H9 (cell line): ENCODE measurements at regions not wholly inside any gene's neighbourhood (a gene's known extent, or its start where the extent isn't known, plus 50 kb on each side); places are given as distances from the start of the nearest gene placed in this dataset.
"Not testable (repeated sequence)": the region's sequence is repeated elsewhere in the genome, so short reads cannot be mapped to it uniquely, and the experiment has no call there.

Experiments
- DNase-seq: peaks from one replicate; pipeline ENCODE4 v3.0.0-alpha.2; 2017
- H2AFZ ChIP-seq: one replicate; pipeline ENCODE4 v1.6.1; 2013; ENCODE audit warnings: mild to moderate bottlenecking, low read length, control low read depth, moderate library complexity
- H2AK5ac ChIP-seq: 2 replicates; pipeline ENCODE4 v1.6.1; 2013; ENCODE audit warnings: low read length, control low read depth, mixed read lengths; ENCODE audit not compliant: insufficient read length
- H2BK120ac ChIP-seq: one replicate; pipeline ENCODE4 v1.6.1; 2013; ENCODE audit warnings: low read depth, mild to moderate bottlenecking, low read length, control low read depth, inconsistent platforms; ENCODE audit not compliant: poor library complexity, severe bottlenecking
- H2BK12ac ChIP-seq: 2 replicates; pipeline ENCODE4 v1.6.1; 2013; ENCODE audit warnings: low read length, control low read depth, mixed read lengths, low read depth; ENCODE audit not compliant: insufficient read length
- H2BK15ac ChIP-seq: 2 replicates; pipeline ENCODE4 v1.6.1; 2013; ENCODE audit warnings: low read depth, low read length, control low read depth
- H2BK20ac ChIP-seq: one replicate; pipeline ENCODE4 v1.6.1; 2013; ENCODE audit warnings: low read depth, mild to moderate bottlenecking, low read length, control low read depth, inconsistent platforms; ENCODE audit not compliant: poor library complexity, severe bottlenecking
- H2BK5ac ChIP-seq: 2 replicates; pipeline ENCODE4 v1.6.1; 2013; ENCODE audit warnings: low read length, control low read depth, mixed read lengths; ENCODE audit not compliant: insufficient read length
- H3K14ac ChIP-seq: 2 replicates; pipeline ENCODE4 v1.6.1; 2013; ENCODE audit warnings: low read length, control low read depth; ENCODE audit not compliant: insufficient read depth
- H3K18ac ChIP-seq: 2 replicates; pipeline ENCODE4 v1.6.1; 2013; ENCODE audit warnings: low read depth, mild to moderate bottlenecking, mixed read lengths, low read length, control low read depth; ENCODE audit not compliant: insufficient read length
- H3K23ac ChIP-seq: 2 replicates; pipeline ENCODE4 v1.6.1; 2013; ENCODE audit warnings: low read length, control low read depth, mixed read lengths, low read depth; ENCODE audit not compliant: insufficient read length
- H3K23me2 ChIP-seq: 2 replicates; pipeline ENCODE4 v1.6.1; 2013; ENCODE audit warnings: low read depth, mild to moderate bottlenecking, mixed read lengths, low read length, control low read depth; ENCODE audit not compliant: insufficient read length, poor library complexity, severe bottlenecking
- H3K27ac ChIP-seq: 2 replicates; pipeline ENCODE4 v1.5.1; 2013; ENCODE audit warnings: low read length, control low read depth, mixed read lengths, low read depth; ENCODE audit not compliant: insufficient read length
- H3K27me3 ChIP-seq: 2 replicates; pipeline ENCODE4 v1.6.1; 2013; ENCODE audit warnings: low read length, control low read depth, inconsistent platforms; ENCODE audit not compliant: insufficient read depth
- H3K4ac ChIP-seq: 2 replicates; pipeline ENCODE4 v1.6.1; 2013; ENCODE audit warnings: low read depth, mild to moderate bottlenecking, control low read depth, inconsistent platforms, low read length, moderate library complexity
- H3K4me1 ChIP-seq: 2 replicates; pipeline ENCODE4 v1.6.1; 2013; ENCODE audit warnings: low read length, control low read depth, inconsistent platforms; ENCODE audit not compliant: insufficient read depth
- H3K4me2 ChIP-seq: 2 replicates; pipeline ENCODE4 v1.6.1; 2013; ENCODE audit warnings: low read length, control low read depth, mixed read lengths; ENCODE audit not compliant: insufficient read length, insufficient read depth
- H3K56ac ChIP-seq: 2 replicates; pipeline ENCODE4 v1.6.1; 2013; ENCODE audit warnings: low read depth, mild to moderate bottlenecking, mixed read lengths, low read length, control low read depth; ENCODE audit not compliant: insufficient read length
- H3K79me1 ChIP-seq: 2 replicates; pipeline ENCODE4 v1.6.1; 2013; ENCODE audit warnings: low read depth, mild to moderate bottlenecking, moderate library complexity, low read length, control low read depth, inconsistent platforms; ENCODE audit not compliant: insufficient read depth, poor library complexity, severe bottlenecking
- H3K79me2 ChIP-seq: 2 replicates; pipeline ENCODE4 v1.6.1; 2013; ENCODE audit warnings: low read length, control low read depth, inconsistent platforms; ENCODE audit not compliant: insufficient read depth
- H3K9ac ChIP-seq: 2 replicates; pipeline ENCODE4 v1.6.1; 2013; ENCODE audit warnings: low read length, control low read depth, mixed read lengths; ENCODE audit not compliant: insufficient read length; ENCODE audit errors: extremely low read depth
- H3K9me3 ChIP-seq: one replicate; pipeline ENCODE4 v1.6.1; 2013; ENCODE audit warnings: low read depth, low read length, inconsistent platforms; ENCODE audit not compliant: control insufficient read depth
- H3T11ph ChIP-seq: one replicate; pipeline ENCODE4 v1.6.1; 2013; ENCODE audit warnings: mild to moderate bottlenecking, low read length, control low read depth, inconsistent platforms
- H4K20me1 ChIP-seq: one replicate; pipeline ENCODE4 v1.6.1; 2013; ENCODE audit not compliant: control insufficient read depth, insufficient read length, insufficient read depth
- H4K5ac ChIP-seq: 2 replicates; pipeline ENCODE4 v1.6.1; 2013; ENCODE audit warnings: low read depth, mild to moderate bottlenecking, mixed read lengths, low read length, control low read depth; ENCODE audit not compliant: insufficient read length
- H4K8ac ChIP-seq: replicated peaks from 2 replicates; pipeline ENCODE4 v1.6.1; 2013; ENCODE audit warnings: low read length, control low read depth, mixed read lengths, low read depth; ENCODE audit not compliant: insufficient read length
- H4K91ac ChIP-seq: 2 replicates; pipeline ENCODE4 v1.6.1; 2013; ENCODE audit warnings: low read depth, mild to moderate bottlenecking, moderate library complexity, mixed read lengths, low read length, control low read depth; ENCODE audit not compliant: insufficient read length
- H3K27ac Mint-ChIP-seq, 3 experiments: 2 replicates in 2 of 3; 3 replicates in 1 of 3; pipeline ENCODE4 v1.8.0; 2020 to 2021; ENCODE audit warnings: mixed read lengths in 3 of 3, mild to moderate bottlenecking in 1 of 3, moderate library complexity in 1 of 3
- H3K27me3 Mint-ChIP-seq: 2 replicates; pipeline ENCODE4 v1.8.0; 2021; ENCODE audit warnings: low read depth, mild to moderate bottlenecking, moderate library complexity, mixed read lengths
- H3K36me3 Mint-ChIP-seq, 3 experiments: 2 replicates in 2 of 3; 3 replicates in 1 of 3; pipeline ENCODE4 v1.8.0; 2020 to 2021; ENCODE audit warnings: low read depth in 3 of 3, mixed read lengths in 3 of 3; ENCODE audit not compliant: insufficient read depth in 1 of 3
- H3K4me1 Mint-ChIP-seq, 2 experiments: 2 replicates each; pipeline ENCODE4 v1.8.0; 2020; ENCODE audit warnings: mixed read lengths in 2 of 2
- H3K4me3 Mint-ChIP-seq, 2 experiments: 2 replicates in 1 of 2; 3 replicates in 1 of 2; pipeline ENCODE4 v1.8.0; 2020 to 2021; ENCODE audit warnings: mild to moderate bottlenecking in 2 of 2, mixed read lengths in 2 of 2, moderate library complexity in 1 of 2
- H3K9me3 Mint-ChIP-seq, 2 experiments: 2 replicates in 1 of 2; 3 replicates in 1 of 2; pipeline ENCODE4 v1.8.0; 2020; ENCODE audit warnings: mild to moderate bottlenecking in 2 of 2, mixed read lengths in 2 of 2, moderate library complexity in 1 of 2
- WGBS: extraction: QIAGEN DNeasy Blood & Tissue Kit; methylation state at CpG from one replicate; pipeline ENCODE4 v1.1.7; 2013; ENCODE audit warnings: missing lambda C conversion rate, low lambda C conversion rate, mixed read lengths; ENCODE audit not compliant: insufficient read length; ENCODE audit errors: extremely low coverage; 5-methylcytosine and 5-hydroxymethylcytosine counted together
- TF ChIP-seq, protein P1 (sequence below): fragments of 200-600 bp; sonication (generic); conservative IDR thresholded peaks from 3 replicates; pipeline ENCODE4 v1.8.0; 2021; ENCODE audit warnings: antibody characterized with exemption, mild to moderate bottlenecking

DNA sequence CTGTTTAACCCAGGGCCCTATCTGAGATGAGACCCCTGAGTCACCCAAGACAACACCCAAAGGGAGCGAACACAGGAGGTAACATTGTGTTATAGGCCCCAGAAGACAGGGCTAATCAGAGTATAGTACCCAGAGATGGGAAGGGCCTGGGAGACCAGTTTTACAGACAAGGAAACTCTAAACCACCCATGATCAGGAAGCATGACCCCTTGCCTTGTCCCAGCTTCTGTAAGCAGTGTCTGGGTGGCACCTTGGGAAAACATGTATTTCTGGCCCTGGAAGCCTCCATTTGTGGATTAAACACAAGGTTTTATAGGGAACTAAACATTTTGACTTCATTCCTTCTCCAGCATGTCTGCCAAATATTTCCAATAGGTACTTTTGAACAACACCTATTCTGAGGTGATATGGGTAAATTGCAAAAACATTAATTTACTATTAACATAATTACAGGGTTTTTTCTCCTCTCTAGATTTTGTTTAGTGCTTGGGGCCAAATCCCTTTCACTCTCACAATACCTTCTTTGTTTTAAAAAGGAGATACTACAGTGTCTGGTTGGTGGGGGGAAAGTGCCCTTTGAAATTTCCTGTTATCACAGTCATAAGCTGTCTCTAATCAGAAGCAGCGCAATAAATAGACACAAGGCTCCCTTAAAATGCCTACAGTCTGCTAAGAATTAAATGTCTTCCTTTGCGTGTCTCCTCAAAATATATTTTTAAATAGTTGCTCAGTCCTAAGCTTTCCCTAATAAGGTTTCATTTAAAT, 341.1 kb downstream of the BCL11A start:
- no peak overlapping the region for H3K56ac ChIP-seq
- Mint-ChIP-seq H3K27me3 (no peaks in the 10 kb centered on the region; the same call in 1 of the 2 replicates), H3K4me1 (peaks cover 18 to 33% of the 10 kb centered on the region in 2 experiments), H3K36me3 (no peaks in the 10 kb centered on the region), H3K27ac (no peak overlapping the region), H3K4me3 (no peak overlapping the region), H3K9me3 (no peaks in the 10 kb centered on the region)
- TF ChIP-seq, protein P1, sequence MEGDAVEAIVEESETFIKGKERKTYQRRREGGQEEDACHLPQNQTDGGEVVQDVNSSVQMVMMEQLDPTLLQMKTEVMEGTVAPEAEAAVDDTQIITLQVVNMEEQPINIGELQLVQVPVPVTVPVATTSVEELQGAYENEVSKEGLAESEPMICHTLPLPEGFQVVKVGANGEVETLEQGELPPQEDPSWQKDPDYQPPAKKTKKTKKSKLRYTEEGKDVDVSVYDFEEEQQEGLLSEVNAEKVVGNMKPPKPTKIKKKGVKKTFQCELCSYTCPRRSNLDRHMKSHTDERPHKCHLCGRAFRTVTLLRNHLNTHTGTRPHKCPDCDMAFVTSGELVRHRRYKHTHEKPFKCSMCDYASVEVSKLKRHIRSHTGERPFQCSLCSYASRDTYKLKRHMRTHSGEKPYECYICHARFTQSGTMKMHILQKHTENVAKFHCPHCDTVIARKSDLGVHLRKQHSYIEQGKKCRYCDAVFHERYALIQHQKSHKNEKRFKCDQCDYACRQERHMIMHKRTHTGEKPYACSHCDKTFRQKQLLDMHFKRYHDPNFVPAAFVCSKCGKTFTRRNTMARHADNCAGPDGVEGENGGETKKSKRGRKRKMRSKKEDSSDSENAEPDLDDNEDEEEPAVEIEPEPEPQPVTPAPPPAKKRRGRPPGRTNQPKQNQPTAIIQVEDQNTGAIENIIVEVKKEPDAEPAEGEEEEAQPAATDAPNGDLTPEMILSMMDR, result no peak
- no peaks in the 10 kb centered on the region for H3K23me2 ChIP-seq
- no peak overlapping the region for H3K4me2 ChIP-seq
- no peak overlapping the region for H4K5ac ChIP-seq
- H3K14ac ChIP-seq, result no peak overlapping the region
- H3K27me3 ChIP-seq, result no peaks in the 10 kb centered on the region
- WGBS, result no CpG with 5 or more reads among the region's 3 CpGs
- H2AFZ ChIP-seq, result no peak overlapping the region
- H4K8ac ChIP-seq, result no peak overlapping the region
- no peak overlapping the region for H3K9ac ChIP-seq
- no peaks in the 10 kb centered on the region for H3K4me1 ChIP-seq
- H2BK5ac ChIP-seq, result no peak overlapping the region
- H2AK5ac ChIP-seq, result no peak overlapping the region
- no peak overlapping the region for H2BK12ac ChIP-seq
- H4K91ac ChIP-seq, result no peak overlapping the region
- no peaks in the 10 kb centered on the region for H3K9me3 ChIP-seq
- H3K79me1 ChIP-seq, result no peaks in the 10 kb centered on the region
- H3K23ac ChIP-seq, result no peak overlapping the region
- no peak overlapping the region for H2BK15ac ChIP-seq
- no peak overlapping the region for H3T11ph ChIP-seq
- no peak overlapping the region for H3K27ac ChIP-seq
- H3K18ac ChIP-seq, result no peak overlapping the region
- H2BK20ac ChIP-seq, result no peak overlapping the region
- DNase-seq, result no peak
- no peaks in the 10 kb centered on the region for H3K79me2 ChIP-seq
- no peaks in the 10 kb centered on the region for H4K20me1 ChIP-seq
- no peak overlapping the region for H3K4ac ChIP-seq
- H2BK120ac ChIP-seq, result no peak overlapping the region

DNA sequence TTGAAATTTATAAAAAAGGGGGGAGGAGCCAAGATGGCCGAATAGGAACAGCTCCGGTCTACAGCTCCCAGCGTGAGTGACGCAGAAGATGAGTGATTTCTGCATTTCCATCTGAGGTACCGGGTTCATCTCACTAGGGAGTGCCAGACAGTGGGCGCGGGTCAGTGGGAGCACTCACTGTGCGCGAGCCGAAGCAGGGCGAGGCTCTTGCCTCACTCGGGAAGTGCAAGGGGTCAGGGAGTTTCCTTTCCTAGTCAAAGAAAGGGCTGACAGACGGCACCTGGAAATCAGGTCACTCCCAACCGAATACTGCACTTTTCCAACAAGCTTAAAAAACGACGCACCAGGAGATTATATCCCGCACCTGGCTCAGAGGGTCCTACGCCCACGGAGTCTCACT, 364.4 kb downstream of the BCL11A start:
- not testable (repeated sequence) for H2BK20ac ChIP-seq, H3T11ph ChIP-seq, H3K14ac ChIP-seq, H4K91ac ChIP-seq, H4K8ac ChIP-seq, H3K27ac Mint-ChIP-seq, H2AK5ac ChIP-seq, H3K27me3 Mint-ChIP-seq, H3K9ac ChIP-seq, H3K4me2 ChIP-seq, H3K79me1 ChIP-seq, H2BK15ac ChIP-seq, H2BK120ac ChIP-seq, H2BK12ac ChIP-seq, H3K56ac ChIP-seq, H3K27me3 ChIP-seq, H3K4me1 Mint-ChIP-seq, H4K20me1 ChIP-seq, H3K23me2 ChIP-seq, H2AFZ ChIP-seq, H3K4ac ChIP-seq, H2BK5ac ChIP-seq, H3K23ac ChIP-seq, H3K27ac ChIP-seq, DNase-seq, H3K4me3 Mint-ChIP-seq, H4K5ac ChIP-seq, H3K79me2 ChIP-seq, H3K4me1 ChIP-seq, H3K18ac ChIP-seq, H3K9me3 ChIP-seq
- peaks cover 38 to 40% of the 10 kb centered on the region in 2 experiments for H3K9me3 Mint-ChIP-seq
- no CpG with 5 or more reads among the region's 19 CpGs for WGBS
- H3K36me3 Mint-ChIP-seq, result peaks cover 5 to 27% (median 8%) of the 10 kb centered on the region in 3 experiments
